K562 (cell line): ENCODE measurements at regions not wholly inside any gene's neighbourhood (a gene's known extent, or its start where the extent isn't known, plus 50 kb on each side); places are given as distances from the start of the nearest gene placed in this dataset.
A peak's percentile ranks its signal among the peaks of the same experiment; 100 is the strongest.

Source experiments
- ATAC-seq: fragments of 200-7000 bp; cut with Tn5 transposase; 3 replicates; pipeline ENCODE4 v1.9.1; 2020; ENCODE audit warnings: moderate library complexity
- BruUV-seq: library from RNA; stranded (reverse); fragments of 400-500 nt; replicated peaks from 2 replicates; lab custom pipeline; 2021; lab: Mats Ljungman, UMichigan
- CTCF ChIA-PET: fragments of 300-600 bp; formaldehyde crosslinking; extraction: SDS; loops from one replicate; lab custom pipeline; 2021; ENCODE audit warnings: low intra/inter-chr PET ratio; lab: Yijun Ruan, JAX
- POLR2A ChIA-PET: fragments of 300-600, 350-650 bp; sonication (Branson Sonifier 250); formaldehyde crosslinking; extraction: SDS; loops from one replicate; lab custom pipeline; 2021; ENCODE audit warnings: antibody characterized with exemption, inconsistent platforms; lab: Yijun Ruan, JAX
- DNase-seq, 4 experiments: peaks; one replicate each; pipeline versions ENCODE4 v3.0.0 to v3.0.0-alpha.2; 2011 to 2018; ENCODE audit warnings: low spot score in 3 of 4, mixed read lengths in 3 of 4; ENCODE audit errors: extremely low read depth in 1 of 4
- FAIRE-seq: peaks from 2 replicates; lab custom pipeline; 2011; peaks lifted over from hg19 to GRCh38; lab: Jason Lieb, UNC
- H2AFZ ChIP-seq: 2 replicates; pipeline ENCODE4 v1.6.0; 2011; ENCODE audit warnings: low read depth, low read length, control low read depth, inconsistent platforms
- H3K27ac ChIP-seq: fragments of 200-600 bp; 3 replicates; pipeline ENCODE4 v1.8.0; 2011; ENCODE audit warnings: low read depth, mild to moderate bottlenecking, control low read depth, inconsistent platforms, low read length, moderate library complexity, mixed read lengths; ENCODE audit errors: extremely low read depth
- H3K27me3 ChIP-seq, 2 experiments: fragments of 300-600 bp in 1 of 2; 2 replicates in 1 of 2; 3 replicates in 1 of 2; pipeline versions ENCODE4 v1.6.0 to v1.8.0; 2011; ENCODE audit warnings: inconsistent platforms in 2 of 2, low read length in 2 of 2, mild to moderate bottlenecking in 1 of 2, mixed read lengths in 1 of 2, moderate library complexity in 1 of 2; ENCODE audit not compliant: control insufficient read depth in 2 of 2, insufficient read depth in 2 of 2
- H3K36me3 ChIP-seq: fragments of 300-600 bp; 3 replicates; pipeline ENCODE4 v1.8.0; 2011; ENCODE audit warnings: mild to moderate bottlenecking, low read length, inconsistent platforms; ENCODE audit not compliant: control insufficient read depth, insufficient read depth
- H3K4me1 ChIP-seq, 2 experiments: fragments of 200-600 bp in 1 of 2; replicated peaks in 1 of 2; 2 replicates in 1 of 2; 3 replicates in 1 of 2; pipeline versions ENCODE4 v1.5.1 to v1.8.0; 2011; ENCODE audit warnings: inconsistent platforms in 2 of 2, low read length in 2 of 2, mild to moderate bottlenecking in 1 of 2, mixed read lengths in 1 of 2, moderate library complexity in 1 of 2; ENCODE audit not compliant: control insufficient read depth in 2 of 2, insufficient read depth in 2 of 2
- H3K4me2 ChIP-seq: 2 replicates; pipeline ENCODE4 v1.6.1; 2011; ENCODE audit warnings: low read length, control low read depth, inconsistent platforms, mixed read lengths; ENCODE audit not compliant: insufficient read depth
- H3K4me3 ChIP-seq: fragments of 200-600 bp; sonication (generic), shearing (Covaris generic); 2 replicates; pipeline ENCODE4 v1.5.1; 2016; ENCODE audit warnings: control low read depth, inconsistent platforms
- H3K79me2 ChIP-seq: fragments of 200-600 bp; 3 replicates; pipeline ENCODE4 v1.8.0; 2011; ENCODE audit warnings: low read length, inconsistent platforms; ENCODE audit not compliant: control insufficient read depth, insufficient read depth
- H3K9ac ChIP-seq, 2 experiments: 2 replicates each; pipeline versions ENCODE4 v1.6.0 to v1.6.1; 2011; ENCODE audit warnings: low read depth in 2 of 2, low read length in 2 of 2, control low read depth in 1 of 2, inconsistent platforms in 1 of 2, mild to moderate bottlenecking in 1 of 2, mixed read lengths in 1 of 2; ENCODE audit not compliant: insufficient read depth in 1 of 2
- H3K9me1 ChIP-seq: one replicate; pipeline ENCODE4 v1.6.0; 2011; ENCODE audit warnings: inconsistent platforms, mild to moderate bottlenecking, low read length, moderate library complexity; ENCODE audit not compliant: control insufficient read depth, insufficient read depth
- H3K9me3 ChIP-seq: replicated peaks from 2 replicates; pipeline ENCODE4 v1.5.1; 2011; ENCODE audit warnings: low read depth, low read length, inconsistent platforms; ENCODE audit not compliant: control insufficient read depth, insufficient read depth
- H4K20me1 ChIP-seq: replicated peaks from 2 replicates; pipeline ENCODE4 v1.6.1; 2011; ENCODE audit warnings: low read length, inconsistent platforms, mixed read lengths; ENCODE audit not compliant: control insufficient read depth, insufficient read depth
- BCOR ChIP-seq: fragments of 450-650 bp; IDR thresholded peaks from 2 replicates; pipeline ENCODE4 v1.6.1; 2016
- ZNF121 ChIP-seq: sonication (generic); formaldehyde crosslinking; conservative IDR thresholded peaks from 2 replicates; pipeline ENCODE4 v1.8.0; 2022; ENCODE audit warnings: missing genetic modification reagents
- WGBS: fragments of 100-300 bp; shearing (Covaris generic); methylation state at CpG from one replicate; pipeline ENCODE4 v1.1.6; 2016; ENCODE audit warnings: low coverage, mixed read lengths; ENCODE audit not compliant: insufficient coverage; ENCODE audit errors: missing lambda C conversion rate; 5-methylcytosine and 5-hydroxymethylcytosine counted together
- in situ Hi-C: fragments of 300-500 bp; cut with MboI; formaldehyde crosslinking; loops from 4 replicates; pipeline ENCODE4 v1.15.0; 2018; ENCODE audit warnings: inconsistent platforms, mixed read lengths
- intact Hi-C: fragments of 100-400 bp; cut with micrococcal nuclease; formaldehyde crosslinking; loops from 2 replicates; pipeline ENCODE4 v1.14.2; 2022
- TF ChIP-seq, protein P1 (sequence below): fragments of 250-450 bp; sonication (Bioruptor Pico); IDR thresholded peaks from 2 replicates; pipeline ENCODE4 v1.5.0; 2020; ENCODE audit warnings: mild to moderate bottlenecking

DNA sequence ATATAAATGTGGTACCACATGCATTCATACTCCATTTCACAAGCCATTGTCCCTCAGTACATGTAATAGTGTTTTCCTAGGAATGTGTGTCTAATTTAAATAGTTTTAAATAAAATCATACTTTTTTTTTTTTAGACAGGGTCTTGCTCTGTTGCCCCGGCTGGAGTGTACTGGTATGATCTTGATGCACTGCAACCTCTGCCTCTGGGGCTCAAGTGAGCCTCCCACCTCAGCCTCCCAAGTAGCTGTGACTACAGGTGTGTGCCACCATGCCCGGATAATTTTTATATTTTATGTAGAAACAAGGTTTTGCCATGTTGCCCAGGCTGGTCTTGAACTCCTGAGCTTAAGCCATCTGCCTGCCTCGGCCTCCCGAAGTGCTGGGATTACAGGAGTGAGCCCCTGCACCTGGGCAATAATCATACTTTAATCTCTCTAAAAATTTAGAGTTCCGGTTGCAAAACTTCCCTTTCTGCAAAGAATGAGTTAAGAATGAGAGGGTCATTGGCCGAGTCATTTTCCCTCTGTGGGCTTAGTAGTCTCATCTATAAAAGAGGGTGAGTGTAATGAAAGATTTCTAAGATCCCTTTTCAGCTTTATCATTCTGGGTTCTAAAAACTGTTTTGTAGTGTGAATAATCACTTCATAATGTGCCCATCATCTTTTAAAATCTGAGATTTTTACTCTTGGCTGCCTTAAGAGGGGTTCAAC, 116.0 kb upstream of the PELI1 start:
- Histone ChIP-seq H3K9me1 (no peaks in the 10 kb centered on the region), H3K9ac (peak overlapping the region in 1 of 2 experiments; percentile 44; a peak in 1 of 4 replicates), H2AFZ (peak overlapping the region; percentile 89), H3K27me3 (no peaks in the 10 kb centered on the region), H4K20me1 (no peaks in the 10 kb centered on the region), H3K4me1 (peaks cover 3 to 20% of the 10 kb centered on the region in 2 experiments; a peak in 4 of 5 replicates), H3K9me3 (no peaks in the 10 kb centered on the region), H3K4me3 (no peak overlapping the region), H3K27ac (peak overlapping the region; percentile 61; the same call in 1 of the 3 replicates), H3K36me3 (no peaks in the 10 kb centered on the region), H3K4me2 (peak overlapping the region; percentile 71; the same call in 1 of the 2 replicates), H3K79me2 (no peaks in the 10 kb centered on the region)
- DNase-seq (no peak), FAIRE-seq (no peak), ATAC-seq (no peak)
- TF ChIP-seq BCOR (0 out of 2 replicates have a peak, but pooled peaks have one; percentile 32), ZNF121 (CRISPR knock-in tag) (peak; percentile 91)
- TF ChIP-seq, protein P1, sequence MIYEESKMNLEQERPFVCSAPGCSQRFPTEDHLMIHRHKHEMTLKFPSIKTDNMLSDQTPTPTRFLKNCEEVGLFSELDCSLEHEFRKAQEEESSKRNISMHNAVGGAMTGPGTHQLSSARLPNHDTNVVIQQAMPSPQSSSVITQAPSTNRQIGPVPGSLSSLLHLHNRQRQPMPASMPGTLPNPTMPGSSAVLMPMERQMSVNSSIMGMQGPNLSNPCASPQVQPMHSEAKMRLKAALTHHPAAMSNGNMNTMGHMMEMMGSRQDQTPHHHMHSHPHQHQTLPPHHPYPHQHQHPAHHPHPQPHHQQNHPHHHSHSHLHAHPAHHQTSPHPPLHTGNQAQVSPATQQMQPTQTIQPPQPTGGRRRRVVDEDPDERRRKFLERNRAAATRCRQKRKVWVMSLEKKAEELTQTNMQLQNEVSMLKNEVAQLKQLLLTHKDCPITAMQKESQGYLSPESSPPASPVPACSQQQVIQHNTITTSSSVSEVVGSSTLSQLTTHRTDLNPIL (CRISPR knock-in tag), result no peak
- BruUV-seq, result no TSS peak
- intact Hi-C loops, result no loop called here
- ChIA-PET POLR2A (interaction anchor here (0.9 to 1.3 kb wide), 3 partner anchors 9 to 391 kb away, joined by 3 read pairs; no protein-coding TSS in a partner anchor), CTCF (no interaction called here)
- WGBS, result 76% methylated on average over 6 of the region's 6 CpGs
- in situ Hi-C loops, result no loop called here
